Keratinocyte (primary cell): ENCODE measurements at regions not wholly inside any gene's neighbourhood (a gene's known extent, or its start where the extent isn't known, plus 50 kb on each side); places are given as distances from the start of the nearest gene placed in this dataset.

Source experiments
- DNase-seq: peaks from one replicate; pipeline ENCODE4 v3.0.0-alpha.2; 2011; ENCODE audit warnings: low read depth, missing footprints, low spot score
- FAIRE-seq: peaks from 2 replicates; lab custom pipeline; 2011; peaks lifted over from hg19 to GRCh38; lab: Jason Lieb, UNC
- H2AFZ ChIP-seq: 2 replicates; pipeline ENCODE4 v1.6.0; 2012; ENCODE audit warnings: low read length, control low read depth, inconsistent platforms; ENCODE audit not compliant: control insufficient read depth
- H3K27ac ChIP-seq: 2 replicates; pipeline ENCODE4 v1.5.1; 2011; ENCODE audit warnings: low read length; ENCODE audit not compliant: control insufficient read depth, insufficient read depth
- H3K27me3 ChIP-seq: 3 replicates; pipeline ENCODE4 v1.6.0; 2011; ENCODE audit warnings: low read length; ENCODE audit not compliant: control insufficient read depth, insufficient read depth; ENCODE audit errors: extremely low read depth
- H3K36me3 ChIP-seq, 2 experiments: 2 replicates in 1 of 2; 3 replicates in 1 of 2; pipeline ENCODE4 v1.5.1; 2011; ENCODE audit warnings: low read length in 2 of 2, mild to moderate bottlenecking in 1 of 2; ENCODE audit not compliant: control insufficient read depth in 2 of 2, insufficient read depth in 2 of 2; ENCODE audit errors: extremely low read depth in 1 of 2
- H3K4me1 ChIP-seq: 3 replicates; pipeline ENCODE4 v1.5.1; 2011; ENCODE audit warnings: low read length; ENCODE audit not compliant: control insufficient read depth, insufficient read depth; ENCODE audit errors: extremely low read depth
- H3K4me2 ChIP-seq: 3 replicates; pipeline ENCODE4 v1.6.0; 2011; ENCODE audit warnings: low read depth, low read length; ENCODE audit not compliant: control insufficient read depth, insufficient read depth; ENCODE audit errors: extremely low read depth
- H3K4me3 ChIP-seq, 3 experiments: fragments of 200-600 bp in 1 of 3; sonication (generic) in 1 of 3; 2 replicates in 2 of 3; 3 replicates in 1 of 3; pipeline ENCODE4 v1.5.1; 2011 to 2016; ENCODE audit warnings: low read length in 3 of 3, mild to moderate bottlenecking in 3 of 3, control low read depth in 2 of 3, inconsistent platforms in 1 of 3, low read depth in 1 of 3, mixed read lengths in 1 of 3, mixed run types in 1 of 3, moderate library complexity in 1 of 3; ENCODE audit not compliant: control insufficient read depth in 2 of 3, insufficient read depth in 2 of 3; ENCODE audit errors: extremely low read depth in 1 of 3
- H3K79me2 ChIP-seq: 2 replicates; pipeline ENCODE4 v1.6.0; 2012; ENCODE audit warnings: low read length; ENCODE audit not compliant: control insufficient read depth, insufficient read depth
- H3K9ac ChIP-seq: 3 replicates; pipeline ENCODE4 v1.6.0; 2011; ENCODE audit warnings: low read length; ENCODE audit not compliant: control insufficient read depth, insufficient read depth; ENCODE audit errors: extremely low read depth
- H3K9me1 ChIP-seq: 3 replicates; pipeline ENCODE4 v1.6.0; 2011; ENCODE audit warnings: low read length; ENCODE audit not compliant: control insufficient read depth, insufficient read depth; ENCODE audit errors: extremely low read depth
- H3K9me3 ChIP-seq: 2 replicates; pipeline ENCODE4 v1.5.1; 2012; ENCODE audit warnings: low read depth, low read length; ENCODE audit not compliant: control insufficient read depth
- H4K20me1 ChIP-seq: 3 replicates; pipeline ENCODE4 v1.6.0; 2011; ENCODE audit warnings: low read length; ENCODE audit not compliant: control insufficient read depth, insufficient read depth; ENCODE audit errors: extremely low read depth
- CTCF ChIP-seq, 3 experiments: IDR thresholded peaks in 1 of 3; conservative IDR thresholded peaks in 1 of 3; optimal IDR thresholded peaks in 1 of 3; 2 replicates in 2 of 3; 3 replicates in 1 of 3; pipeline versions ENCODE3 to v1.5.1; 2011; ENCODE audit warnings: low read length in 3 of 3, mild to moderate bottlenecking in 3 of 3, moderate library complexity in 2 of 3, control low read depth in 1 of 3, inconsistent platforms in 1 of 3; ENCODE audit not compliant: insufficient read depth in 2 of 3; ENCODE audit errors: extremely low read depth in 1 of 3
- EZH2 ChIP-seq: IDR thresholded peaks from one replicate; pipeline ENCODE4 v1.6.1; 2012; ENCODE audit warnings: inconsistent platforms, mild to moderate bottlenecking, low read length, moderate library complexity
- dilution Hi-C: fragments of 300-500 bp; cut with MboI; formaldehyde crosslinking; loops from one replicate; pipeline ENCODE4 v1.7.0; 2020; ENCODE audit warnings: low sequenced_read_pairs; ENCODE audit not compliant: extremely low pct_ligation_motif_present

- no peak for TF ChIP-seq CTCF (optimal IDR thresholded peaks at IDR 0.05 in 1 of 3, IDR thresholded peaks at IDR 0.05 in 1 of 3, conservative IDR thresholded peaks at IDR 0.05 in 1 of 3; ENCODE audit: extremely low read depth in 1 of 3, insufficient read depth in 2 of 3, low read length in 3 of 3)
- no peak for TF ChIP-seq EZH2
- no peak for FAIRE-seq
- H3K27me3 ChIP-seq, result no peaks in the 10 kb centered on the region
- no peak overlapping the region for H3K9ac ChIP-seq
- no peak overlapping the region for H2AFZ ChIP-seq
- H3K4me1 ChIP-seq, result no peaks in the 10 kb centered on the region
- H3K9me1 ChIP-seq, result no peaks in the 10 kb centered on the region
- no peak for DNase-seq
- no peak overlapping the region for H3K4me3 ChIP-seq
- H3K79me2 ChIP-seq, result no peaks in the 10 kb centered on the region
- H3K9me3 ChIP-seq, result no peaks in the 10 kb centered on the region
- no peak overlapping the region for H3K27ac ChIP-seq
- dilution Hi-C loops, result no loop called here
- no peaks in the 10 kb centered on the region for H3K36me3 ChIP-seq
- no peaks in the 10 kb centered on the region for H4K20me1 ChIP-seq
- H3K4me2 ChIP-seq, result no peak overlapping the region
Measured at GRCh38 chr9:11349187-11349586, 736.4 kb upstream of the PTPRD start.

- TF ChIP-seq CTCF (optimal IDR thresholded peaks at IDR 0.05 in 1 of 3, IDR thresholded peaks at IDR 0.05 in 1 of 3, conservative IDR thresholded peaks at IDR 0.05 in 1 of 3; ENCODE audit: extremely low read depth in 1 of 3, insufficient read depth in 2 of 3, low read length in 3 of 3), result no peak
- TF ChIP-seq EZH2, result no peak
- no peak for FAIRE-seq
- dilution Hi-C loops, result no loop called here
- no peak for DNase-seq
- Histone ChIP-seq H3K4me3 (no peak overlapping the region), H4K20me1 (no peaks in the 10 kb centered on the region), H3K4me1 (no peaks in the 10 kb centered on the region), H3K36me3 (no peaks in the 10 kb centered on the region), H2AFZ (no peak overlapping the region), H3K9me3 (no peaks in the 10 kb centered on the region), H3K27ac (no peak overlapping the region), H3K79me2 (no peaks in the 10 kb centered on the region), H3K9me1 (no peaks in the 10 kb centered on the region), H3K4me2 (no peak overlapping the region), H3K27me3 (no peaks in the 10 kb centered on the region), H3K9ac (no peak overlapping the region)
Measured at GRCh38 chr9:11352612-11353011, 739.8 kb upstream of the PTPRD start.
